Neuronal stem cell (in vitro differentiated cells): ENCODE measurements at regions not wholly inside any gene's neighbourhood (a gene's known extent, or its start where the extent isn't known, plus 50 kb on each side); places are given as distances from the start of the nearest gene placed in this dataset.
"Not testable (repeated sequence)": the region's sequence is repeated elsewhere in the genome, so short reads cannot be mapped to it uniquely, and the experiment has no call there.

Experiments
- DNase-seq: peaks from one replicate; pipeline ENCODE4 v3.0.0-alpha.2; 2013; ENCODE audit warnings: low spot score
- H2AFZ ChIP-seq: one replicate; pipeline ENCODE4 v1.6.1; 2013; ENCODE audit warnings: mild to moderate bottlenecking, low read length, inconsistent platforms
- H2AK5ac ChIP-seq: 2 replicates; pipeline ENCODE4 v1.6.1; 2013; ENCODE audit warnings: low read depth, mild to moderate bottlenecking, inconsistent platforms, low read length, moderate library complexity, mixed read lengths
- H2BK120ac ChIP-seq: 2 replicates; pipeline ENCODE4 v1.6.1; 2013; ENCODE audit warnings: low read depth, mild to moderate bottlenecking, inconsistent platforms, low read length, moderate library complexity, mixed read lengths
- H2BK12ac ChIP-seq: one replicate; pipeline ENCODE4 v1.6.1; 2013; ENCODE audit warnings: low read length, inconsistent platforms
- H2BK15ac ChIP-seq: 2 replicates; pipeline ENCODE4 v1.6.1; 2013; ENCODE audit warnings: mild to moderate bottlenecking, low read length, inconsistent platforms, mixed read lengths
- H2BK5ac ChIP-seq: one replicate; pipeline ENCODE4 v1.6.1; 2013; ENCODE audit warnings: inconsistent platforms, mild to moderate bottlenecking, low read length, moderate library complexity
- H3K14ac ChIP-seq: one replicate; pipeline ENCODE4 v1.6.1; 2013; ENCODE audit warnings: low read length, inconsistent platforms
- H3K18ac ChIP-seq: 2 replicates; pipeline ENCODE4 v1.6.1; 2013; ENCODE audit warnings: low read length, inconsistent platforms
- H3K23ac ChIP-seq: 2 replicates; pipeline ENCODE4 v1.6.1; 2013; ENCODE audit warnings: low read depth, mild to moderate bottlenecking, mixed read lengths, low read length, inconsistent platforms; ENCODE audit not compliant: poor library complexity
- H3K27ac ChIP-seq: replicated peaks from 3 replicates; pipeline ENCODE4 v1.5.1; 2013; ENCODE audit warnings: low read length, inconsistent platforms
- H3K27me3 ChIP-seq, 3 experiments: 2 replicates each; pipeline ENCODE4 v1.6.1; 2013; ENCODE audit warnings: low read length in 3 of 3, mild to moderate bottlenecking in 2 of 3, inconsistent platforms in 1 of 3, low read depth in 1 of 3, mixed read lengths in 1 of 3, moderate library complexity in 1 of 3; ENCODE audit not compliant: control insufficient read depth in 3 of 3, insufficient read depth in 3 of 3
- H3K36me3 ChIP-seq, 2 donors: replicated peaks in 1 of 2; 2 replicates each; pipeline ENCODE4 v1.6.1; 2013; ENCODE audit warnings: low read length in 2 of 2; ENCODE audit not compliant: control insufficient read depth in 2 of 2, insufficient read depth in 2 of 2
- H3K4ac ChIP-seq: 2 replicates; pipeline ENCODE4 v1.6.1; 2013; ENCODE audit warnings: inconsistent platforms, mild to moderate bottlenecking, low read length, moderate library complexity
- H3K4me1 ChIP-seq, 2 donors: 1 replicate in 1 of 2; 2 replicates in 1 of 2; pipeline ENCODE4 v1.6.1; 2013; ENCODE audit warnings: low read length in 2 of 2, low read depth in 1 of 2; ENCODE audit not compliant: control insufficient read depth in 2 of 2, insufficient read depth in 1 of 2
- H3K4me2 ChIP-seq: one replicate; pipeline ENCODE4 v1.6.1; 2013; ENCODE audit warnings: mild to moderate bottlenecking, low read length, inconsistent platforms; ENCODE audit not compliant: insufficient read depth, poor library complexity, severe bottlenecking
- H3K4me3 ChIP-seq, 2 donors: 2 replicates each; pipeline ENCODE4 v1.5.1; 2013; ENCODE audit warnings: low read length in 2 of 2, mild to moderate bottlenecking in 2 of 2, inconsistent platforms in 1 of 2, moderate library complexity in 1 of 2
- H3K79me1 ChIP-seq: one replicate; pipeline ENCODE4 v1.6.1; 2013; ENCODE audit warnings: low read depth, mild to moderate bottlenecking, inconsistent platforms, low read length, moderate library complexity
- H3K9ac ChIP-seq: one replicate; pipeline ENCODE4 v1.6.1; 2013; ENCODE audit warnings: mild to moderate bottlenecking, low read depth, low read length, inconsistent platforms; ENCODE audit not compliant: poor library complexity
- H3K9me3 ChIP-seq, 2 donors: replicated peaks in 1 of 2; 2 replicates each; pipeline versions ENCODE3 to v1.6.1; 2013; ENCODE audit warnings: low read length in 2 of 2, mild to moderate bottlenecking in 2 of 2, inconsistent platforms in 1 of 2, low read depth in 1 of 2, mixed read lengths in 1 of 2, moderate library complexity in 1 of 2; ENCODE audit not compliant: control insufficient read depth in 2 of 2, insufficient read depth in 1 of 2
- H4K8ac ChIP-seq: one replicate; pipeline ENCODE4 v1.6.1; 2013; ENCODE audit warnings: low read depth, mild to moderate bottlenecking, inconsistent platforms, low read length, moderate library complexity
- H4K91ac ChIP-seq: one replicate; pipeline ENCODE4 v1.6.1; 2013; ENCODE audit warnings: low read length, low read depth, mild to moderate bottlenecking, inconsistent platforms; ENCODE audit not compliant: poor library complexity
- WGBS, 2 donors: extraction: QIAGEN DNeasy Blood & Tissue Kit; methylation state at CpG; one replicate each; pipeline ENCODE4 v1.1.7; 2013; ENCODE audit warnings: missing lambda C conversion rate in 2 of 2, mixed read lengths in 1 of 2; ENCODE audit not compliant: insufficient read length in 2 of 2, insufficient replicate concordance in 1 of 2; ENCODE audit errors: extremely low coverage in 2 of 2; 5-methylcytosine and 5-hydroxymethylcytosine counted together

DNA sequence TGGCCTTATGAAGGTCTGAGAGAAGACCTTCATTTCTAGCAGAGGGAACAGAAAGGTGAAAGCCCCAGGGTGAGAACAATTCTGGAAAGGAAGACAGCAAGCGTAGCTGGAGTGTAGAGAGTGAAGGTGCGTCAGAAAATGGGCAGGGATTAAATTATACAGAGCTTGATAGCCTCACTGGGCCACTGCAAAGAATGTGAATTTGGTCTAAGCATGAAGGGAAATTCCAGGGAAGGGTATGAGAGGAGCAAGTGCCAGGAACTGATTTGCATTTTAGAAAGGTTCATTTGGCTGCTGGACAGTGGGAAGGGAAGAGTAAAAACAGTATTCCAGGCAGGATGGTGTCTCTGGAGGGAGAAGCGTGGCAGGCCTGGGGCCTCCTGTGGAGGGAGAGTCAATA lies 274.1 kb upstream of the ASIC2 start:
- Histone ChIP-seq H3K9me3 (no peaks in the 10 kb centered on the region), H3K79me1 (no peaks in the 10 kb centered on the region), H2BK12ac (no peak overlapping the region), H3K4me1 (peaks cover 0 to 2% of the 10 kb centered on the region in 2 donors), H4K8ac (no peak overlapping the region), H3K18ac (no peak overlapping the region), H3K36me3 (no peaks in the 10 kb centered on the region), H2BK120ac (no peak overlapping the region), H3K4me2 (no peak overlapping the region), H3K4ac (no peak overlapping the region), H2AFZ (no peak overlapping the region), H3K27me3 (no peaks in the 10 kb centered on the region), H3K14ac (no peak overlapping the region), H3K4me3 (no peak overlapping the region), H3K9ac (no peak overlapping the region), H3K23ac (no peak overlapping the region), H2AK5ac (no peak overlapping the region), H2BK5ac (no peak overlapping the region), H3K27ac (no peak overlapping the region), H2BK15ac (no peak overlapping the region), H4K91ac (no peak overlapping the region)
- no peak for DNase-seq
- no CpG with 5 or more reads among the region's 3 CpGs for WGBS, 2 donors

- no CpG with 5 or more reads among the region's 3 CpGs for WGBS, 2 donors
Observed at GRCh38 chr17:33572615-33573014, 279.5 kb upstream of the ASIC2 start.

DNA sequence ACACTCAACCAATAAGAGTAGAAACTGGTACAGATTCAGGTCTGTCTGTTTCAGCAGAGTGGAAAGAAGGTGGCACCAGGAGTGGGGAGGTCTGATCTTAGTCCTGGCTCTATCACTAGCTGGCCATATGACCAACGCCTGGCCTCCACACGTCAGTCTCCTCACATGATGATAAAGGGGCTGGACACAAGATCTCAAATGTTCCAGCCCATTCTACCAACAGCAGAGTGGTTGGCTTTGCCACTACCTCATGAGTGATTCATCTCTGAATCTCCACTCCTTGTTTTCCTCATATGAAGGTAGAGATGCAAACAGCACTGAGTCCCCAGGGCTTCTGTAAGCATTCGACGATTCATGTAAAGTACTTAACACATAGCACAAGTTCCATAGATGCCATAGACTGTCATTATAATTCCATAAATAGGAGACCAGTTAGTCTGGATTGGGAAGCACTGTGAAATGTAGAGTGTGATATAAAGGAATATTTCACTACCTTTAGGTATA lies 281.9 kb upstream of the ASIC2 start:
- Histone ChIP-seq H2AFZ (no peak overlapping the region), H2BK120ac (no peak overlapping the region), H2BK12ac (no peak overlapping the region), H3K14ac (no peak overlapping the region), H2BK5ac (no peak overlapping the region), H3K4me1 (no peaks in the 10 kb centered on the region), H3K18ac (no peak overlapping the region), H4K91ac (no peak overlapping the region), H2BK15ac (no peak overlapping the region), H3K4ac (no peak overlapping the region), H4K8ac (no peak overlapping the region), H3K9me3 (no peaks in the 10 kb centered on the region), H3K27me3 (no peaks in the 10 kb centered on the region), H2AK5ac (no peak overlapping the region), H3K79me1 (no peaks in the 10 kb centered on the region), H3K4me3 (no peak overlapping the region), H3K36me3 (no peaks in the 10 kb centered on the region), H3K4me2 (no peak overlapping the region), H3K23ac (no peak overlapping the region), H3K9ac (no peak overlapping the region), H3K27ac (no peak overlapping the region)
- WGBS, 2 donors: no CpG with 5 or more reads among the region's 4 CpGs
- DNase-seq: no peak

More at GRCh38 chr17:33572615-33573014, 279.5 kb upstream of the ASIC2 start:
- Histone ChIP-seq H3K4me2 (no peak overlapping the region), H3K14ac (no peak overlapping the region), H3K27me3 (no peaks in the 10 kb centered on the region), H3K9me3 (no peaks in the 10 kb centered on the region), H3K4ac (no peak overlapping the region), H4K8ac (no peak overlapping the region), H3K27ac (no peak overlapping the region), H3K18ac (no peak overlapping the region), H2AFZ (no peak overlapping the region), H3K23ac (no peak overlapping the region), H3K4me1 (no peaks in the 10 kb centered on the region), H2BK15ac (no peak overlapping the region), H2BK120ac (no peak overlapping the region), H3K36me3 (no peaks in the 10 kb centered on the region), H3K9ac (no peak overlapping the region), H4K91ac (no peak overlapping the region), H2BK5ac (no peak overlapping the region), H2BK12ac (no peak overlapping the region), H2AK5ac (no peak overlapping the region), H3K4me3 (no peak overlapping the region), H3K79me1 (no peaks in the 10 kb centered on the region)
- DNase-seq: no peak

GRCh38 chr17:33579740-33580139 lies 286.6 kb upstream of the ASIC2 start:
- H2BK15ac ChIP-seq, H3K4me2 ChIP-seq, H2BK120ac ChIP-seq, H3K4me3 ChIP-seq, H3K18ac ChIP-seq, H3K9ac ChIP-seq, H4K8ac ChIP-seq, H3K14ac ChIP-seq, H3K4me1 ChIP-seq, DNase-seq, H2BK12ac ChIP-seq, H3K4ac ChIP-seq, H2AK5ac ChIP-seq, H2BK5ac ChIP-seq, H3K27ac ChIP-seq, H3K36me3 ChIP-seq, H3K27me3 ChIP-seq, H3K9me3 ChIP-seq, H2AFZ ChIP-seq, H3K23ac ChIP-seq, H4K91ac ChIP-seq, H3K79me1 ChIP-seq: not testable (repeated sequence)
- WGBS, 2 donors: no CpG with 5 or more reads among the region's 6 CpGs
